Skeletal muscle satellite cell (primary cell): ENCODE measurements at regions not wholly inside any gene's neighbourhood (a gene's known extent, or its start where the extent isn't known, plus 50 kb on each side); places are given as distances from the start of the nearest gene placed in this dataset.
"Not testable (repeated sequence)": the region's sequence is repeated elsewhere in the genome, so short reads cannot be mapped to it uniquely, and the experiment has no call there.

Experiments
- H3K27me3 ChIP-seq: 2 replicates; pipeline ENCODE4 v1.7.0; 2013; ENCODE audit warnings: low read length; ENCODE audit not compliant: control insufficient read depth, insufficient read depth
- H3K36me3 ChIP-seq: 2 replicates; pipeline ENCODE4 v1.7.0; 2013; ENCODE audit warnings: mild to moderate bottlenecking, control low read depth, low read length; ENCODE audit not compliant: insufficient read depth
- H3K4me1 ChIP-seq: 2 replicates; pipeline ENCODE4 v1.7.0; 2013; ENCODE audit warnings: low read length; ENCODE audit not compliant: control insufficient read depth, insufficient read depth
- H3K4me2 ChIP-seq: 2 replicates; pipeline ENCODE4 v1.7.0; 2013; ENCODE audit warnings: mild to moderate bottlenecking, low read length
- H3K4me3 ChIP-seq: 2 replicates; pipeline ENCODE4 v1.7.0; 2013; ENCODE audit warnings: low read length
- H3K9ac ChIP-seq: 2 replicates; pipeline ENCODE4 v1.7.0; 2013; ENCODE audit warnings: mild to moderate bottlenecking, low read depth, low read length, moderate library complexity
- H3K9me3 ChIP-seq: replicated peaks from 2 replicates; pipeline ENCODE4 v1.7.0; 2013; ENCODE audit warnings: mild to moderate bottlenecking, control low read depth, low read length

GRCh38 chr12:74752215-74752614 is 214.6 kb downstream of the ATXN7L3B start:
- Histone ChIP-seq H3K4me1 (no peaks in the 10 kb centered on the region), H3K27me3 (no peaks in the 10 kb centered on the region), H3K4me3 (no peak overlapping the region), H3K9me3 (no peaks in the 10 kb centered on the region), H3K4me2 (no peak overlapping the region), H3K9ac (no peak overlapping the region), H3K36me3 (no peaks in the 10 kb centered on the region)

GRCh38 chr12:74770552-74770951 is 232.9 kb downstream of the ATXN7L3B start:
- H3K27me3 ChIP-seq: no peaks in the 10 kb centered on the region
- no peaks in the 10 kb centered on the region for H3K36me3 ChIP-seq
- H3K4me2 ChIP-seq: no peak overlapping the region
- no peaks in the 10 kb centered on the region for H3K9me3 ChIP-seq
- no peak overlapping the region for H3K9ac ChIP-seq
- H3K4me3 ChIP-seq: no peak overlapping the region
- no peaks in the 10 kb centered on the region for H3K4me1 ChIP-seq

- Histone ChIP-seq H3K4me3 (no peak overlapping the region), H3K36me3 (no peaks in the 10 kb centered on the region), H3K4me2 (no peak overlapping the region), H3K9ac (no peak overlapping the region), H3K27me3 (no peaks in the 10 kb centered on the region), H3K4me1 (peaks cover 8% of the 10 kb centered on the region), H3K9me3 (no peaks in the 10 kb centered on the region)
Observed at GRCh38 chr12:74775276-74775675, 237.6 kb downstream of the ATXN7L3B start.

- H3K4me2 ChIP-seq: no peak overlapping the region
- no peaks in the 10 kb centered on the region for H3K9me3 ChIP-seq
- peaks cover 17% of the 10 kb centered on the region for H3K4me1 ChIP-seq
- no peaks in the 10 kb centered on the region for H3K27me3 ChIP-seq
- no peak overlapping the region for H3K4me3 ChIP-seq
- H3K36me3 ChIP-seq: no peaks in the 10 kb centered on the region
- no peak overlapping the region for H3K9ac ChIP-seq
Observed at GRCh38 chr12:74776378-74776777, 238.7 kb downstream of the ATXN7L3B start.

- H3K36me3 ChIP-seq: no peaks in the 10 kb centered on the region
- peak overlapping the region; percentile 18 for H3K4me2 ChIP-seq
- H3K9me3 ChIP-seq: no peaks in the 10 kb centered on the region
- H3K9ac ChIP-seq: no peak overlapping the region
- H3K27me3 ChIP-seq: no peaks in the 10 kb centered on the region
- peaks cover 38% of the 10 kb centered on the region for H3K4me1 ChIP-seq
- H3K4me3 ChIP-seq: no peak overlapping the region
Observed at GRCh38 chr12:74780182-74780849, 242.7 kb downstream of the ATXN7L3B start.

DNA sequence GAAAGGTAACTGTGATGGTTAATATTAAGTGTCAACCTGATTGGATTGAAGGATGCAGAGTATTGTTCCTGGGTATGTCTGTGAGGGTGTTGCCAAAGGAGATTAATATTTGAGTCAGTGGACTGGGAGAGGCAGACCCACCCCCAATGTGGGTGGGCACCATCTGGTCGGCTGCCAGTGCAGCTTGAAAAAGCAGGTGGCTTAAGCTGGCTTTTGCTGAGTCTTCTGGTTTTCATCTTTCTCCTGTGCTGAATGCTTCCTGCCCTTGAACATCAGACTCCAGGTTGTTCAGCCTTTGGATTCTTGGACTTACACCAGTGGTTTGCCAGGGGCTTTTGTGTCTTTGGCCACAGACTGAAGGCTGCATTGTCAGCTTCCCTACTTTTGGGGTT is 243.2 kb downstream of the ATXN7L3B start:
- H3K36me3 ChIP-seq, H3K9me3 ChIP-seq, H3K9ac ChIP-seq, H3K27me3 ChIP-seq: not testable (repeated sequence)
- Histone ChIP-seq H3K4me2 (peak overlapping the region; percentile 18), H3K4me3 (peak overlapping the region; percentile 18), H3K4me1 (peaks cover 38% of the 10 kb centered on the region)

GRCh38 chr12:74781991-74782485 is 244.4 kb downstream of the ATXN7L3B start:
- peak overlapping the region; percentile 18 for H3K4me2 ChIP-seq
- no peak overlapping the region for H3K9ac ChIP-seq
- peaks cover 38% of the 10 kb centered on the region for H3K4me1 ChIP-seq
- no peak overlapping the region for H3K4me3 ChIP-seq
- H3K36me3 ChIP-seq: no peaks in the 10 kb centered on the region
- no peaks in the 10 kb centered on the region for H3K9me3 ChIP-seq
- no peaks in the 10 kb centered on the region for H3K27me3 ChIP-seq

- H3K36me3 ChIP-seq: no peaks in the 10 kb centered on the region
- no peak overlapping the region for H3K4me3 ChIP-seq
- no peaks in the 10 kb centered on the region for H3K27me3 ChIP-seq
- no peaks in the 10 kb centered on the region for H3K9me3 ChIP-seq
- no peak overlapping the region for H3K9ac ChIP-seq
- H3K4me2 ChIP-seq: no peak overlapping the region
- no peaks in the 10 kb centered on the region for H3K4me1 ChIP-seq
Observed at GRCh38 chr12:74790931-74791330, 253.3 kb downstream of the ATXN7L3B start.

DNA sequence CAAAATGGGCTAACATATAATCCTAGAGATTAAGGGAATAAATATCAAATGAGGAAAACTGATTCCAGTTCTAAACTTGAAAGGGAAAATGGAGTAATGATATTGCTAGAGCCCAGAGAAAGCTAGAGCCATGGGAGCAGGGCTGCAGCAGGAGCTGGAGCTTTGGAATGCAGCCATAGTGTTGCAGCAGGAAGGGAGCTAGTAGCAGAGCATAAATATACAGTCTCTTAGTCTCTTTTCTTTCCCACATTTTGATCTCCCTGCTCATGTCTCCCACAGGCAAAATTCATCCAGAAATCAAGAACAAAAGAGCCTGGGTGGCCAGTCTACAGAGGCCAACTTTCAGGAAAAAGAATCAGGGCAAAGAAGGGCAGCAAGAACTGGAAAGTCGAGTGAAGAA is 253.7 kb downstream of the ATXN7L3B start:
- Histone ChIP-seq H3K4me3 (no peak overlapping the region), H3K27me3 (no peaks in the 10 kb centered on the region), H3K4me1 (no peaks in the 10 kb centered on the region), H3K9me3 (no peaks in the 10 kb centered on the region), H3K4me2 (no peak overlapping the region), H3K36me3 (no peaks in the 10 kb centered on the region), H3K9ac (no peak overlapping the region)

GRCh38 chr12:74794522-74794921 is 256.9 kb downstream of the ATXN7L3B start:
- Histone ChIP-seq H3K9ac (no peak overlapping the region), H3K9me3 (no peaks in the 10 kb centered on the region), H3K4me3 (no peak overlapping the region), H3K36me3 (no peaks in the 10 kb centered on the region), H3K4me1 (no peaks in the 10 kb centered on the region), H3K27me3 (no peaks in the 10 kb centered on the region), H3K4me2 (no peak overlapping the region)

DNA sequence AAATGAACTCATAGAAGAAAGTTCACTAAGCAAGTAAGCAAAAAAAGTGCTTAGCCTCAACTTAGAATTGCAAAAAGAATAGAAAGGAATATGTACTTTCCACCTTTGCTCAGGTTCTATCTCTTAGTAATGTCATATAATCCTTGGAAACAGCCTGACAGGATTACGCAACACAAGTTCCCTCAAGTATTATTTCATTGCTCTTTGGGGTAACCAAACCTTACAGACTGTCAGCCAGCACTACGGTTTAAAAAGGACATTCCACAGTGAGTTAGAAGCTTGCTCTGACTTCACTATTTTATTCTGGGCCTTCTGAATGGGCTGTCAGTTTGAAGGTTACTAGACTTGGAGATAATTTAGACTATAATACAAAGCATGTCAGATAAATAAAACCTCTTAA is 264.0 kb downstream of the ATXN7L3B start:
- Histone ChIP-seq H3K9ac (no peak overlapping the region), H3K4me2 (no peak overlapping the region), H3K4me3 (no peak overlapping the region), H3K27me3 (peaks cover 2% of the 10 kb centered on the region), H3K9me3 (no peaks in the 10 kb centered on the region), H3K4me1 (no peaks in the 10 kb centered on the region), H3K36me3 (no peaks in the 10 kb centered on the region)

DNA sequence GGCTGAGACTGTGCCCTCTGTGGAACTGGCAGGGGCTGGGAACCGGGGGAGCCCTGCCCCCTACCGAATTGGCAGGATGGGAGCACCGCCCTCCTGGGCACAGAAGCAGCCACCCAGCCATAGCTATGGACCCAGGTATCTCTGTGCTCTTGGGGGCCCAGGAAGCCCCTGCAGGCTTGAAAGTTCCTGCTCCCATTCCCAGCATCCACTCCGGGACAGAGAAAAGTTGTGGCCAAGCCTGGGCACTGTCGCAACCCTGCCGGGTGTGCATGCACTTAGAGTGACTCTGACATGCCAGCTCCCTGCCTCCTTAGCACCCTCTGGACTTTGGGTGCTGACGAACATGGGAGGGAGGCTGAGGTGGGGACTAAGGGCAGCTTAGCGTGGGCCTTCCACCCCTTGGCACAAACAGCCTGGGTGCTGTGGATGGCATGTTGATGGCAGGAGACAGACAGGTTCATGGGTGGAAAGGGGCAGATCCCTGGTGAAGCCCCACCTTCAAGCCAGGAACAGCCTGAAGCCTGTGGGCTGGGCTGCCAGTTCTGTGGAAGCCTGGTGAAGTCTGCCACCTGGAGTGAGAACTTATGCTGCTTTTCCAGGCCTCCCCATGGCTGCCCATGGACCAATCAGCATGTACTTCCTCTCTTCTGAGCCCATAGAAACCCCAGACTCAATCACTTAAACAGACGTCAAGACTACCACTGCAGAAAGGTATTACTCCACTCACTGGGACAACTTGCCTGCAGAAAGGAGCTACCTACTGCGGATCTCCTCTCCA is 279.0 kb downstream of the ATXN7L3B start:
- no peaks in the 10 kb centered on the region for H3K4me1 ChIP-seq
- H3K27me3 ChIP-seq: no peaks in the 10 kb centered on the region
- H3K9me3 ChIP-seq: no peaks in the 10 kb centered on the region
- H3K36me3 ChIP-seq: no peaks in the 10 kb centered on the region
- no peak overlapping the region for H3K9ac ChIP-seq
- H3K4me2 ChIP-seq: no peak overlapping the region
- no peak overlapping the region for H3K4me3 ChIP-seq
